Activated naive CD4-positive, alpha-beta T cell treated with anti-CD3 and anti-CD28 coated beads, Interleukin-2, amount 50 U/mL, for 72 hours (primary cell): ENCODE measurements at regions not wholly inside any gene's neighbourhood (a gene's known extent, or its start where the extent isn't known, plus 50 kb on each side); places are given as distances from the start of the nearest gene placed in this dataset.

Source experiments
- ATAC-seq, 2 donors: fragments of 150-1000 bp; cut with Tn5 transposase; 2 replicates each; pipeline ENCODE4 v1.10.0; 2021; ENCODE audit warnings: mild to moderate bottlenecking in 2 of 2, moderate library complexity in 2 of 2
- DNase-seq, 2 donors: peaks; one replicate each; pipeline ENCODE4 v3.0.0; 2021 to 2022; ENCODE audit warnings: low spot score in 2 of 2
- H3K27ac Mint-ChIP-seq, 2 donors: one replicate each; pipeline ENCODE4 v1.8.0; 2022; ENCODE audit warnings: mild to moderate bottlenecking in 2 of 2, mixed read lengths in 2 of 2
- H3K36me3 Mint-ChIP-seq, 2 donors: one replicate each; pipeline ENCODE4 v1.8.0; 2022; ENCODE audit warnings: mixed read lengths in 2 of 2
- H3K9me3 Mint-ChIP-seq, 2 donors: one replicate each; pipeline ENCODE4 v1.8.0; 2022; ENCODE audit warnings: mixed read lengths in 2 of 2

DNA sequence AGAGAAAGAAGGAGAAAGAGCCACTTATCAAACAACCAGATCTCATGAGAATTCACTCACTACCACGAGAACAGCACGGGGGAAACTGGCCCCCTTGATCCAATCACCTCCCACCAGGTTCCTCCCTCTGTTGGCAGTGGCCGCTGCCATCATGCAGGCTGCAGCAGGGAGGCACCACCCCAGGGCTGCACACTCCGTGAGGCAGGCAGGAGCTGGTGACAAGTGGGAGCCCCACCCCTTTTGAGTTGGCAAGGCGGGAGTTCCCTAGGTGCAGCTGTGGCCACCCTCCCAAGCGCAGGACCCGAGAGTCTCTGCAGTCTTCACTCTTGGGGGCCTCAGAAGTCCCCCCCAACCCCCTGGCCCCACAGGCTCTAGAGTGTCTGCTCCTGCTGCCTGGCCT is 83.9 kb upstream of the GJB5 start:
- no peak for ATAC-seq
- H3K9me3 Mint-ChIP-seq: peaks cover 5 to 11% of the 10 kb centered on the region in 2 donors
- no peak overlapping the region for H3K27ac Mint-ChIP-seq
- no peak for DNase-seq
- no peaks in the 10 kb centered on the region for H3K36me3 Mint-ChIP-seq

GRCh38 chr1:34671887-34672286 is 83.0 kb upstream of the GJB5 start:
- ATAC-seq: no peak
- no peak for DNase-seq
- Mint-ChIP-seq H3K9me3 (peaks cover 5 to 11% of the 10 kb centered on the region in 2 donors), H3K36me3 (no peaks in the 10 kb centered on the region), H3K27ac (no peak overlapping the region)

GRCh38 chr1:34681480-34682451 is 73.1 kb upstream of the GJB5 start:
- Mint-ChIP-seq H3K9me3 (no peaks in the 10 kb centered on the region), H3K27ac (no peak overlapping the region), H3K36me3 (no peaks in the 10 kb centered on the region)
- peak in 1 of 2 donors; percentile 67 for DNase-seq
- peak in 1 of 2 donors; percentile 52 for ATAC-seq

GRCh38 chr1:34682452-34683223 is 72.2 kb upstream of the GJB5 start:
- Mint-ChIP-seq H3K27ac (no peak overlapping the region), H3K9me3 (no peaks in the 10 kb centered on the region), H3K36me3 (no peaks in the 10 kb centered on the region)
- no peak for DNase-seq
- ATAC-seq: no peak

DNA sequence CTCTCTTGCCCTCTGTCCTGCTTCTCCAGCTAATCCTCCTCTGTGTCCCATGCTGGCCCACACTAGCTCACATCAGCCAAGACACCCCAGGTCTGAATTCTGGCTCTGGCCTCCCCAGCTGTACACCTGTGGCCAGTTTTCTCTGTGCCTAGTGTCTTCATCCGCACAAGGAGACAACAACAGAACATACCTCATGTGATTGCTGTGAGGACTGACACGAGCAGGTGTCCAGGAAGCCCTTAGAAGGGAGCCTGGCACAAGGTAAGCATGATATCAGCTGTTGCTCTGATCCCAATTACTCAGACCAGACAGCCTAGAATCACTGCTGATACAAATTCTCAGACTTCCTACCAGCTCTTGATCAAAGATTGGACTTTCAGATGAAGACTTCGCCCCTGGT is 71.2 kb upstream of the GJB5 start:
- DNase-seq (no peak), ATAC-seq (no peak)
- Mint-ChIP-seq H3K9me3 (no peaks in the 10 kb centered on the region), H3K36me3 (no peaks in the 10 kb centered on the region), H3K27ac (no peak overlapping the region)

GRCh38 chr1:34684266-34684665 is 70.6 kb upstream of the GJB5 start:
- Mint-ChIP-seq H3K27ac (peak overlapping the region; percentile 52 to 75), H3K9me3 (no peaks in the 10 kb centered on the region), H3K36me3 (no peaks in the 10 kb centered on the region)
- DNase-seq (no peak), ATAC-seq (peak; percentile 46 to 89)

- ATAC-seq (no peak), DNase-seq (no peak)
- H3K36me3 Mint-ChIP-seq: no peaks in the 10 kb centered on the region
- H3K27ac Mint-ChIP-seq: no peak overlapping the region
- no peaks in the 10 kb centered on the region for H3K9me3 Mint-ChIP-seq
These were observed 69.6 kb upstream of the GJB5 start for GRCh38 chr1:34685225-34685624.

- DNase-seq (no peak), ATAC-seq (no peak)
- Mint-ChIP-seq H3K9me3 (no peaks in the 10 kb centered on the region), H3K36me3 (no peaks in the 10 kb centered on the region), H3K27ac (no peak overlapping the region)
These were observed 68.3 kb upstream of the GJB5 start for GRCh38 chr1:34686531-34686930.

DNA sequence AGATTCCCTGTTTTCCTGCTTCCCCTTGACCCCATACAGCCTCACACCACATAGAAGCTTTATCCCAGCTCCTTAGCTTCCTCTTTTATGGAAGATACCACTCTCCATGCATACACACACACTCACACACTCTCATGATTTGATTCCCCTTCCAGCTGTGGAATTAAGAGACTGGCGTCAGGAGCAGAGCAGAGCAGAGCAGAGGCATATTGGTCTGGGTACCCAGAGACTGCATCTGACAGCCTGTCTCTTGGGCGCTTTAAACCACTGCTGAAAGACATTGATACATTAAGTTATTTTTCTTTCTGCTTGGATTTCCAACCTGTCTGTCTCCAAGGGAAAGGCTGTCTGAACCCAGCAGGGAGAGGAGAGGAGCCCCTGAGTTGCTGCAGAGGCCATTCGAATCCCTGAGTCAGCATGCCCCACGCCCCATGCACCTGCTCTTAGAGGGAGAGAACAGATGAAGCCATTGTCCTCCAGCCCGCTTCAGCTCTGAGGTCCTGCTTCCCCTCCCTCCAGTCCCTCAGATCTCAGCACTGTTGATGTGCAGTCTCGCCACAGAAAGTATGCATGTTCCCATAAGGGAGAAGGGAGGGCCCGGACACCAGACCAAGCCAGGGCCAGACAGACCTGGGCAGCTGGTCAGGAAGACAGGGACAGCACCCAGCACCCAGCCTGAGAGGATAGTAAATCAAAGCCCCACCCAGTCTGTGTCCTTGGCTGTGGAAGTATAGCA is 66.7 kb upstream of the GJB5 start:
- H3K36me3 Mint-ChIP-seq: no peaks in the 10 kb centered on the region
- H3K27ac Mint-ChIP-seq: no peak overlapping the region
- no peak for DNase-seq
- ATAC-seq: no peak
- H3K9me3 Mint-ChIP-seq: no peaks in the 10 kb centered on the region

DNA sequence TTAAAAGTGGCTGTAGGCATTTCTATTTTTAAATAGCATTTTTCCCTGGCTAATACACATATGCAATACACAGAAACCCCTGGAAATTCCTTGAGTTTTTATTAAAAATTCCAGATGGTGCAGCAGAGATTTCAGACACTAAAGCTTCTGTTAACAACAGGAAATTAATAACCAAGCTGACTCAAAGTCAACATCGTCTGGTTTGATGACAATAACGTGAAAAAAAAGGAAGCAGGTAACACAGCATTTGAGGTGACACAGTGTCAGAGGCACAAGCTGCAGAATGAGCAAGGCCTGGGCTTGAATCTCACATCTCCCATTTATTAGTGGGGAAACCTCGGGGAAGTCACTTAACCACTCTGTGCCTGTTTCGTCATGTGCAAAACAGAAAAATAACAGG is 64.6 kb upstream of the GJB5 start:
- DNase-seq (no peak), ATAC-seq (no peak)
- Mint-ChIP-seq H3K36me3 (no peaks in the 10 kb centered on the region), H3K9me3 (no peaks in the 10 kb centered on the region), H3K27ac (no peak overlapping the region)

GRCh38 chr1:34693081-34693480 is 61.8 kb upstream of the GJB5 start:
- DNase-seq: no peak
- Mint-ChIP-seq H3K36me3 (no peaks in the 10 kb centered on the region), H3K27ac (no peak overlapping the region), H3K9me3 (no peaks in the 10 kb centered on the region)
- ATAC-seq: no peak

DNA sequence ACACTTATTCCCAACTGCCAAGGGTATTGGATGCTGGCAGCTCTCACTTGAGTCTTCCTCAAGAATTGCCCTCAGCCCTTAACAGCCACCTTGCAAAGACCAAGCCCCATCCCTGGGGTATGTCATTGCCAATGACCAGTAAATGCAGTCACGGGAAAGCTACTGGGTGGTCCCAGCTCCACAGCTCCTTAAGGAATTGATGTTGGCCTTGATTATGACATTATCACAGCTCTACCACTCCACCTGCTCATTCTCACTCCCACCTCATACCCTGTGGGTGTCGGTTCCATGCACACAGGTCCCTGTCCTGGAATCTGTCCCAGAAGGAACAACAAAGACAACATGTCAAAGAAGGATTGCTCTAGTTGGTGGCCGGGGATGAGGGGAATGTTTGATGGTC is 60.5 kb upstream of the GJB5 start:
- no peaks in the 10 kb centered on the region for H3K9me3 Mint-ChIP-seq
- H3K36me3 Mint-ChIP-seq: no peaks in the 10 kb centered on the region
- ATAC-seq (no peak), DNase-seq (no peak)
- H3K27ac Mint-ChIP-seq: no peak overlapping the region

- ATAC-seq: no peak
- H3K9me3 Mint-ChIP-seq: no peaks in the 10 kb centered on the region
- H3K36me3 Mint-ChIP-seq: no peaks in the 10 kb centered on the region
- no peak for DNase-seq
- no peak overlapping the region for H3K27ac Mint-ChIP-seq
These were observed 59.3 kb upstream of the GJB5 start for GRCh38 chr1:34695580-34695979.

GRCh38 chr1:34696230-34696629 is 58.6 kb upstream of the GJB5 start:
- Mint-ChIP-seq H3K27ac (no peak overlapping the region), H3K36me3 (no peaks in the 10 kb centered on the region), H3K9me3 (no peaks in the 10 kb centered on the region)
- no peak for ATAC-seq
- DNase-seq: no peak

DNA sequence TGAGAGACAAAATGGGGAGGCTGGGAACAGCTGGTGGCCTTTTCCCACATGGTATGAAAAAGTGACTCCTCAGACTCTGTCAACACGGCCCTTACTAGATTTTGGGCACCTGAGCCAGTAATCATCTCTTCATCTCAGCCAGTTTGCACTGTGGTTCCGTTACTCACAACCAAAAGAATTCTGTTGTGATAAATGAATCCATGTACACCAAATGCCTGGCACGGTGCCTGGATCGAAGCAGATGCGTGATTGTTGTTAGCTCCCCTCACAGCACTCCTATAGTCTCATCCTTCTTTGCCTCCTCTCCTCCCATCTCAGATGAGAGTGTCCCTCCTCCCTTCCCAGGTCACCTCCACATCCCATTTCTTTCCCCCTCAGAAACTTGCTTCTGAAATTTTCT is 57.9 kb upstream of the GJB5 start:
- ATAC-seq: no peak
- Mint-ChIP-seq H3K9me3 (no peaks in the 10 kb centered on the region), H3K27ac (no peak overlapping the region), H3K36me3 (no peaks in the 10 kb centered on the region)
- DNase-seq: no peak

GRCh38 chr1:34697818-34698217 is 57.0 kb upstream of the GJB5 start:
- Mint-ChIP-seq H3K27ac (no peak overlapping the region), H3K9me3 (no peaks in the 10 kb centered on the region), H3K36me3 (no peaks in the 10 kb centered on the region)
- ATAC-seq (no peak), DNase-seq (no peak)
